GM19025 (cell line): ENCODE measurements at regions not wholly inside any gene's neighbourhood (a gene's known extent, or its start where the extent isn't known, plus 50 kb on each side); places are given as distances from the start of the nearest gene placed in this dataset.

Source experiments
- ATAC-seq: cut with Tn5 transposase; IDR thresholded peaks from one replicate; pipeline ENCODE4 v1.9.1; 2021; ENCODE audit warnings: mild to moderate bottlenecking, low read depth, moderate library complexity; ENCODE audit not compliant: unreplicated experiment

GRCh38 chr9:1261266-1261665 lies 211.1 kb downstream of the DMRT2 start:
- ATAC-seq = no peak

GRCh38 chr9:1261879-1262766 lies 212.0 kb downstream of the DMRT2 start:
- no peak for ATAC-seq

GRCh38 chr9:1267141-1267570 lies 217.0 kb downstream of the DMRT2 start:
- ATAC-seq = peak; percentile 90

- no peak for ATAC-seq
Observed at GRCh38 chr9:1267581-1267980, 217.4 kb downstream of the DMRT2 start.

GRCh38 chr9:1269533-1270315 lies 219.6 kb downstream of the DMRT2 start:
- ATAC-seq = no peak

- no peak for ATAC-seq
Observed at GRCh38 chr9:1271367-1271766, 221.2 kb downstream of the DMRT2 start.

- ATAC-seq = no peak
Observed at GRCh38 chr9:1271786-1272185, 221.6 kb downstream of the DMRT2 start.

GRCh38 chr9:1272488-1272887 lies 222.3 kb downstream of the DMRT2 start:
- ATAC-seq = no peak

- no peak for ATAC-seq
Observed at GRCh38 chr9:1273859-1274258, 223.7 kb downstream of the DMRT2 start.

- no peak for ATAC-seq
Observed at GRCh38 chr9:1274334-1274733, 224.2 kb downstream of the DMRT2 start.

GRCh38 chr9:1276474-1276873 lies 226.3 kb downstream of the DMRT2 start:
- ATAC-seq = no peak

GRCh38 chr9:1284727-1285126 lies 234.6 kb downstream of the DMRT2 start:
- ATAC-seq = no peak

GRCh38 chr9:1285526-1285925 lies 235.4 kb downstream of the DMRT2 start:
- ATAC-seq = no peak

GRCh38 chr9:1292384-1292783 lies 242.2 kb downstream of the DMRT2 start:
- no peak for ATAC-seq

GRCh38 chr9:1294641-1295258 lies 244.6 kb downstream of the DMRT2 start:
- ATAC-seq = no peak

GRCh38 chr9:1296331-1296730 lies 246.2 kb downstream of the DMRT2 start:
- no peak for ATAC-seq

- no peak for ATAC-seq
Observed at GRCh38 chr9:1298046-1298445, 247.9 kb downstream of the DMRT2 start.

GRCh38 chr9:1300941-1301340 lies 250.8 kb downstream of the DMRT2 start:
- no peak for ATAC-seq

GRCh38 chr9:1303932-1304331 lies 253.8 kb downstream of the DMRT2 start:
- no peak for ATAC-seq

GRCh38 chr9:1311462-1312042 lies 261.4 kb downstream of the DMRT2 start:
- no peak for ATAC-seq

- ATAC-seq = no peak
Observed at GRCh38 chr9:1319436-1319835, 269.3 kb downstream of the DMRT2 start.
